Glutamatergic neuron (in vitro differentiated cells): ENCODE measurements at regions not wholly inside any gene's neighbourhood (a gene's known extent, or its start where the extent isn't known, plus 50 kb on each side); places are given as distances from the start of the nearest gene placed in this dataset.

Experiments
- DNase-seq: peaks from one replicate; pipeline ENCODE4 v3.0.0; 2022
- H3K27ac Mint-ChIP-seq: one replicate; pipeline ENCODE4 v1.8.0; 2020; ENCODE audit warnings: mild to moderate bottlenecking, mixed read lengths, inconsistent platforms; ENCODE audit not compliant: unreplicated experiment
- H3K27me3 Mint-ChIP-seq: one replicate; pipeline ENCODE4 v1.8.0; 2020; ENCODE audit warnings: mild to moderate bottlenecking, moderate library complexity, mixed read lengths, inconsistent platforms; ENCODE audit not compliant: unreplicated experiment
- H3K36me3 Mint-ChIP-seq: one replicate; pipeline ENCODE4 v1.8.0; 2020; ENCODE audit warnings: mild to moderate bottlenecking, mixed read lengths, inconsistent platforms; ENCODE audit not compliant: unreplicated experiment
- H3K4me1 Mint-ChIP-seq: one replicate; pipeline ENCODE4 v1.8.0; 2020; ENCODE audit warnings: mild to moderate bottlenecking, low read depth, mixed read lengths, inconsistent platforms; ENCODE audit not compliant: unreplicated experiment
- H3K4me3 Mint-ChIP-seq: one replicate; pipeline ENCODE4 v1.8.0; 2020; ENCODE audit warnings: mild to moderate bottlenecking, mixed read lengths, inconsistent platforms; ENCODE audit not compliant: unreplicated experiment
- H3K9me3 Mint-ChIP-seq: one replicate; pipeline ENCODE4 v1.8.0; 2020; ENCODE audit warnings: mild to moderate bottlenecking, moderate library complexity, mixed read lengths, inconsistent platforms; ENCODE audit not compliant: unreplicated experiment
- TF ChIP-seq, protein P1 (sequence below): fragments of 200-600 bp; sonication (generic); IDR thresholded peaks from one replicate; pipeline ENCODE4 v1.5.0; 2021; ENCODE audit not compliant: partially characterized antibody, unreplicated experiment

DNA sequence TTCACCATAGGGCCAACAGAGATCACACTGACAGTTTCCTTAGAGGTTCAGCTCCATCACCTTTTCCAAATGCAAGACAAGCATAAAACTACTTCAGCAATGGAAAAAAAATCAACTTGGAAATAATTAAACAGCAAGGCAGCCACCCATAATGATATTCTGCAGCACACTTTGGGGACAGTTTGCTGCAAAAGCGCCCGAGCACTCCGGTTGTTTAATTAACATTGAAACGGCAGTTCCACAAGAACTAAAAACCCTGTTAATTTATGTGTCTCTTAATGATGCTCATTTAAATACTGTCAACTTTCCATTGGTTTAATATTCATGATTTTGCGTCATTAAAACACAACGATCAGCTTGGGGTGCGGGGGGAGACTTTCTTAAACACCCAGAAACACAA lies 153.2 kb downstream of the ELAVL4 start:
- TF ChIP-seq, protein P1, sequence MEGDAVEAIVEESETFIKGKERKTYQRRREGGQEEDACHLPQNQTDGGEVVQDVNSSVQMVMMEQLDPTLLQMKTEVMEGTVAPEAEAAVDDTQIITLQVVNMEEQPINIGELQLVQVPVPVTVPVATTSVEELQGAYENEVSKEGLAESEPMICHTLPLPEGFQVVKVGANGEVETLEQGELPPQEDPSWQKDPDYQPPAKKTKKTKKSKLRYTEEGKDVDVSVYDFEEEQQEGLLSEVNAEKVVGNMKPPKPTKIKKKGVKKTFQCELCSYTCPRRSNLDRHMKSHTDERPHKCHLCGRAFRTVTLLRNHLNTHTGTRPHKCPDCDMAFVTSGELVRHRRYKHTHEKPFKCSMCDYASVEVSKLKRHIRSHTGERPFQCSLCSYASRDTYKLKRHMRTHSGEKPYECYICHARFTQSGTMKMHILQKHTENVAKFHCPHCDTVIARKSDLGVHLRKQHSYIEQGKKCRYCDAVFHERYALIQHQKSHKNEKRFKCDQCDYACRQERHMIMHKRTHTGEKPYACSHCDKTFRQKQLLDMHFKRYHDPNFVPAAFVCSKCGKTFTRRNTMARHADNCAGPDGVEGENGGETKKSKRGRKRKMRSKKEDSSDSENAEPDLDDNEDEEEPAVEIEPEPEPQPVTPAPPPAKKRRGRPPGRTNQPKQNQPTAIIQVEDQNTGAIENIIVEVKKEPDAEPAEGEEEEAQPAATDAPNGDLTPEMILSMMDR = no peak
- peaks cover 1% of the 10 kb centered on the region for H3K9me3 Mint-ChIP-seq
- H3K4me1 Mint-ChIP-seq = no peaks in the 10 kb centered on the region
- no peaks in the 10 kb centered on the region for H3K36me3 Mint-ChIP-seq
- no peak overlapping the region for H3K4me3 Mint-ChIP-seq
- DNase-seq = no peak
- H3K27me3 Mint-ChIP-seq = peaks cover 3% of the 10 kb centered on the region
- no peak overlapping the region for H3K27ac Mint-ChIP-seq

DNA sequence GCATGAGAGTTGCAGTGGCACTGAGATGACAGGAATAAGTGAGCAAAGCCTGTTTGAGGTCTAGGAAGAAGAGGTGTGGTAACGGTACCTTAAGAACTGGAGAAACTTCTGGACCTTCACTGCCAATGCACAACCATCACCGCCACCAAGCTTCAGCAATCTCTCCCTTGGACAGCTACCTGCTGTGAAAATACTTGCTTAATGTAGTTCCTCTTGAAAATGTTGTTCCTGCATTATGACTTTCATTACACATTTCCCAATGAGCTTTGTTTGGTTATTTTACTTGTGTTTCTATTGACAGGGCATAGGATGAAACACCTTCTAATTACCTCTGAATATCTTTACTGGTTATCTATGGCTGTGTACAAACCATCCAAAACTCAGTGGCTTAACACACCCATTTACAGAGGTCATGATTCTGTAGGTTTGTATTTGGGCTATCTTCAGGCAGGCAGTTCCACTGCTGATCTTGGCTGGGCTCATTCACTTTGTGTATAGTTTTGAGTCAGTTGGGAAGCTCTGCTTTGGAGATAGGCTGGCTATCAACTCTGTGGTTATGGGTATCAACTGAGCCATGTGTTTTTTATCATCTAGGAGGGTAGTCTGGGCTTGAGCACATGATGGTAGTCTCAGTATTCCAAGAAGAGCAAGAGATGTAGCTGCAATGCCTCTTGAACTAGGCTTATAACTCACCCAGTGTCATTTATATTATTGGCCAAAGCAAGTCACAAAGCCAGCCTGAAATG lies 149.4 kb downstream of the ELAVL4 start:
- Mint-ChIP-seq H3K27me3 (no peaks in the 10 kb centered on the region), H3K4me1 (no peaks in the 10 kb centered on the region), H3K9me3 (peaks cover 1% of the 10 kb centered on the region), H3K36me3 (no peaks in the 10 kb centered on the region), H3K4me3 (no peak overlapping the region), H3K27ac (no peak overlapping the region)
- TF ChIP-seq, protein P1 = no peak
- DNase-seq = no peak

DNA sequence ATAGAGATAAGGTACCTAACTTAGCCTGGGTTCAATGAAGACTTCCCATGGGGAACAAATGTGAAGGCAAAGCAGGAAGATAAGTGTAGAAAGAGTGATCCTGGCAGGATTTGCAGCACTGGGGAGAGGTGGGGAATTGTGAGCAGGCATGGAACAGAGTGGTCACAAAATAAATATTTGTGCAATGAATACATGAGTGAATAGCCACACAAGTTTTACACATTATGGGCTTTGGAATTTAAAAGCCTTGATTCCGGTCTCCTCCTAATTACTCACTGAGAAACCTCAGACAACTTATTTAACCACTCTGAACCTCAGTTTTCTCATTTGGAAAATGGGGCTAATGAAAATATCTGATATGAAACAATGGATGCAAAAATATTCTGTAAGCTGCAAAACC lies 148.3 kb downstream of the ELAVL4 start:
- TF ChIP-seq, protein P1 = no peak
- Mint-ChIP-seq H3K36me3 (no peaks in the 10 kb centered on the region), H3K4me3 (no peak overlapping the region), H3K27ac (no peak overlapping the region), H3K4me1 (peaks cover 6% of the 10 kb centered on the region), H3K9me3 (peaks cover 1% of the 10 kb centered on the region), H3K27me3 (no peaks in the 10 kb centered on the region)
- no peak for DNase-seq
